CD4-positive, alpha-beta memory T cell (primary cell): ENCODE measurements at regions not wholly inside any gene's neighbourhood (a gene's known extent, or its start where the extent isn't known, plus 50 kb on each side); places are given as distances from the start of the nearest gene placed in this dataset.
"Not testable (repeated sequence)": the region's sequence is repeated elsewhere in the genome, so short reads cannot be mapped to it uniquely, and the experiment has no call there.

ENCODE experiments used
- CTCF ChIA-PET: fragments of 350-600 bp; sonication (Branson Sonifier 250); formaldehyde crosslinking; loops from one replicate; lab custom pipeline; 2021; ENCODE audit warnings: inconsistent platforms; ENCODE audit not compliant: partially characterized antibody; lab: Charles Lee
- POLR2A ChIA-PET: fragments of 350-600 bp; sonication (Branson Sonifier 250); formaldehyde crosslinking; loops from one replicate; lab custom pipeline; 2021; ENCODE audit not compliant: partially characterized antibody; lab: Charles Lee
- DNase-seq, 5 donors: peaks; one replicate each; pipeline versions ENCODE4 v3.0.0 to v3.0.0-alpha.2; 2020 to 2022; ENCODE audit warnings: mixed read lengths in 1 of 5
- H3K27ac ChIP-seq: one replicate; pipeline ENCODE4 v1.7.0; 2013; ENCODE audit warnings: low read depth, low read length
- H3K27me3 ChIP-seq: 2 replicates; pipeline ENCODE4 v1.7.0; 2013; ENCODE audit warnings: mild to moderate bottlenecking, low read length, moderate library complexity; ENCODE audit not compliant: insufficient read depth
- H3K36me3 ChIP-seq: 2 replicates; pipeline ENCODE4 v1.7.0; 2013; ENCODE audit warnings: mild to moderate bottlenecking, low read length, moderate library complexity; ENCODE audit not compliant: insufficient read depth
- H3K4me1 ChIP-seq: 2 replicates; pipeline ENCODE4 v1.7.0; 2013; ENCODE audit warnings: mild to moderate bottlenecking, low read length, moderate library complexity; ENCODE audit not compliant: insufficient read depth
- H3K4me3 ChIP-seq, 2 donors: one replicate each; pipeline ENCODE4 v1.7.0; 2013; ENCODE audit warnings: low read length in 2 of 2, mild to moderate bottlenecking in 1 of 2
- H3K9me3 ChIP-seq, 2 donors: one replicate each; pipeline ENCODE4 v1.7.0; 2013; ENCODE audit warnings: low read length in 2 of 2, control low read depth in 1 of 2; ENCODE audit not compliant: control insufficient read depth in 1 of 2
- H3K27ac Mint-ChIP-seq, 7 donors: one replicate each; pipeline ENCODE4 v1.8.0; 2020 to 2021; ENCODE audit warnings: mixed read lengths in 7 of 7, mild to moderate bottlenecking in 6 of 7, inconsistent platforms in 3 of 7, moderate library complexity in 3 of 7
- H3K27me3 Mint-ChIP-seq, 2 donors: one replicate each; pipeline ENCODE4 v1.8.0; 2020 to 2021; ENCODE audit warnings: mixed read lengths in 2 of 2
- H3K36me3 Mint-ChIP-seq, 2 donors: one replicate each; pipeline ENCODE4 v1.8.0; 2020 to 2021; ENCODE audit warnings: mixed read lengths in 2 of 2, inconsistent platforms in 1 of 2, mild to moderate bottlenecking in 1 of 2
- H3K4me1 Mint-ChIP-seq, 4 donors: one replicate each; pipeline ENCODE4 v1.8.0; 2020 to 2021; ENCODE audit warnings: mixed read lengths in 4 of 4, mild to moderate bottlenecking in 1 of 4
- H3K4me3 Mint-ChIP-seq, 8 donors: one replicate each; pipeline ENCODE4 v1.8.0; 2020 to 2021; ENCODE audit warnings: mixed read lengths in 8 of 8, mild to moderate bottlenecking in 7 of 8, moderate library complexity in 6 of 8, inconsistent platforms in 3 of 8
- H3K9me3 Mint-ChIP-seq, 8 donors: one replicate each; pipeline ENCODE4 v1.8.0; 2020 to 2021; ENCODE audit warnings: mixed read lengths in 8 of 8, mild to moderate bottlenecking in 5 of 8, inconsistent platforms in 3 of 8, moderate library complexity in 1 of 8
- intact Hi-C: fragments of 100-400 bp; cut with micrococcal nuclease; formaldehyde crosslinking; loops from one replicate; pipeline ENCODE4 v1.15.1; 2023

- intact Hi-C loops: no loop called here
- no peak overlapping the region for H3K27ac Mint-ChIP-seq
- no peaks in the 10 kb centered on the region for H3K27me3 Mint-ChIP-seq
- Histone ChIP-seq H3K4me1 (no peaks in the 10 kb centered on the region), H3K27ac (no peak overlapping the region), H3K4me3 (no peak overlapping the region), H3K9me3 (no peaks in the 10 kb centered on the region), H3K36me3 (no peaks in the 10 kb centered on the region), H3K27me3 (no peaks in the 10 kb centered on the region)
- peaks cover 2 to 24% (median 11%) of the 10 kb centered on the region in 8 donors for H3K9me3 Mint-ChIP-seq
- no peaks in the 10 kb centered on the region for H3K4me1 Mint-ChIP-seq
- ChIA-PET POLR2A (no interaction called here), CTCF (no interaction called here)
- no peak for DNase-seq
- no peak overlapping the region for H3K4me3 Mint-ChIP-seq
- no peaks in the 10 kb centered on the region for H3K36me3 Mint-ChIP-seq
Measured at GRCh38 chr18:4765401-4765800, 310.3 kb upstream of the DLGAP1 start.

- intact Hi-C loops: no loop called here
- no peaks in the 10 kb centered on the region for H3K27me3 Mint-ChIP-seq
- peaks cover 2 to 18% (median 6%) of the 10 kb centered on the region in 8 donors for H3K9me3 Mint-ChIP-seq
- H3K4me3 Mint-ChIP-seq: no peak overlapping the region
- ChIA-PET CTCF (no interaction called here), POLR2A (no interaction called here)
- no peaks in the 10 kb centered on the region for H3K27me3 ChIP-seq
- no peak overlapping the region for H3K27ac Mint-ChIP-seq
- H3K36me3 ChIP-seq: no peaks in the 10 kb centered on the region
- no peaks in the 10 kb centered on the region for H3K4me1 ChIP-seq
- H3K36me3 Mint-ChIP-seq: no peaks in the 10 kb centered on the region
- H3K9me3 ChIP-seq: no peaks in the 10 kb centered on the region
- H3K4me3 ChIP-seq: no peak overlapping the region
- no peak overlapping the region for H3K27ac ChIP-seq
- no peaks in the 10 kb centered on the region for H3K4me1 Mint-ChIP-seq
- DNase-seq: no peak
Measured at GRCh38 chr18:4762330-4762729, 307.2 kb upstream of the DLGAP1 start.

GRCh38 chr18:4758980-4759379 is 303.9 kb upstream of the DLGAP1 start:
- Mint-ChIP-seq H3K9me3 (peaks cover 5 to 18% (median 7%) of the 10 kb centered on the region in 8 donors), H3K4me1 (no peaks in the 10 kb centered on the region), H3K27me3 (no peaks in the 10 kb centered on the region), H3K4me3 (no peak overlapping the region), H3K27ac (no peak overlapping the region), H3K36me3 (no peaks in the 10 kb centered on the region)
- Histone ChIP-seq H3K4me3 (no peak overlapping the region), H3K4me1 (no peaks in the 10 kb centered on the region), H3K36me3 (no peaks in the 10 kb centered on the region), H3K9me3 (no peaks in the 10 kb centered on the region), H3K27me3 (no peaks in the 10 kb centered on the region), H3K27ac (no peak overlapping the region)
- POLR2A ChIA-PET: no interaction called here
- CTCF ChIA-PET: no interaction called here
- intact Hi-C loops: no loop called here
- DNase-seq: no peak

GRCh38 chr18:4755848-4756247 is 300.7 kb upstream of the DLGAP1 start:
- H3K27ac Mint-ChIP-seq: no peak overlapping the region
- Histone ChIP-seq H3K9me3 (no peaks in the 10 kb centered on the region), H3K4me3 (no peak overlapping the region), H3K4me1 (no peaks in the 10 kb centered on the region), H3K27ac (no peak overlapping the region), H3K36me3 (no peaks in the 10 kb centered on the region), H3K27me3 (no peaks in the 10 kb centered on the region)
- no peaks in the 10 kb centered on the region for H3K27me3 Mint-ChIP-seq
- H3K4me3 Mint-ChIP-seq: no peak overlapping the region
- H3K36me3 Mint-ChIP-seq: no peaks in the 10 kb centered on the region
- H3K4me1 Mint-ChIP-seq: no peaks in the 10 kb centered on the region
- ChIA-PET POLR2A (no interaction called here), CTCF (no interaction called here)
- intact Hi-C loops: no loop called here
- H3K9me3 Mint-ChIP-seq: peaks cover 4 to 18% (median 7%) of the 10 kb centered on the region in 8 donors
- DNase-seq: no peak

GRCh38 chr18:4753151-4753550 is 298.0 kb upstream of the DLGAP1 start:
- H3K27me3 ChIP-seq, CTCF ChIA-PET, H3K4me1 ChIP-seq, H3K27ac ChIP-seq, H3K4me3 ChIP-seq, H3K27ac Mint-ChIP-seq, H3K27me3 Mint-ChIP-seq, H3K36me3 Mint-ChIP-seq, H3K4me3 Mint-ChIP-seq, intact Hi-C loops, H3K9me3 ChIP-seq, POLR2A ChIA-PET, H3K36me3 ChIP-seq, H3K4me1 Mint-ChIP-seq, DNase-seq: not testable (repeated sequence)
- peaks cover 0 to 13% (median 9%) of the 10 kb centered on the region in 8 donors for H3K9me3 Mint-ChIP-seq

- Histone ChIP-seq H3K36me3 (no peaks in the 10 kb centered on the region), H3K4me3 (no peak overlapping the region), H3K27me3 (no peaks in the 10 kb centered on the region), H3K9me3 (no peaks in the 10 kb centered on the region), H3K4me1 (no peaks in the 10 kb centered on the region), H3K27ac (no peak overlapping the region)
- no peaks in the 10 kb centered on the region for H3K4me1 Mint-ChIP-seq
- CTCF ChIA-PET: no interaction called here
- no peak overlapping the region for H3K4me3 Mint-ChIP-seq
- H3K36me3 Mint-ChIP-seq: no peaks in the 10 kb centered on the region
- H3K9me3 Mint-ChIP-seq: peaks cover 0 to 13% (median 8%) of the 10 kb centered on the region in 8 donors
- no peak for DNase-seq
- no peak overlapping the region for H3K27ac Mint-ChIP-seq
- POLR2A ChIA-PET: no interaction called here
- H3K27me3 Mint-ChIP-seq: no peaks in the 10 kb centered on the region
- intact Hi-C loops: no loop called here
Measured at GRCh38 chr18:4751523-4751922, 296.4 kb upstream of the DLGAP1 start.

- ChIA-PET CTCF (no interaction called here), POLR2A (no interaction called here)
- Histone ChIP-seq H3K27ac (no peak overlapping the region), H3K27me3 (no peaks in the 10 kb centered on the region), H3K36me3 (no peaks in the 10 kb centered on the region), H3K4me3 (no peak overlapping the region), H3K9me3 (no peaks in the 10 kb centered on the region), H3K4me1 (no peaks in the 10 kb centered on the region)
- Mint-ChIP-seq H3K36me3 (no peaks in the 10 kb centered on the region), H3K9me3 (peaks cover 0 to 10% (median 7%) of the 10 kb centered on the region in 8 donors), H3K27ac (no peak overlapping the region), H3K4me1 (no peaks in the 10 kb centered on the region), H3K4me3 (no peak overlapping the region), H3K27me3 (no peaks in the 10 kb centered on the region)
- DNase-seq: no peak
- intact Hi-C loops: no loop called here
Measured at GRCh38 chr18:4750393-4751346, 295.6 kb upstream of the DLGAP1 start.
